Astrocyte (in vitro differentiated cells and primary cell): ENCODE measurements at regions not wholly inside any gene's neighbourhood (a gene's known extent, or its start where the extent isn't known, plus 50 kb on each side); places are given as distances from the start of the nearest gene placed in this dataset.

Source experiments
- CTCF ChIP-seq: IDR thresholded peaks from 2 replicates; pipeline ENCODE4 v1.5.1; 2011; ENCODE audit warnings: low read depth, mild to moderate bottlenecking, inconsistent platforms, low read length, moderate library complexity; ENCODE audit not compliant: insufficient read depth
- EZH2 ChIP-seq: IDR thresholded peaks from 2 replicates; pipeline ENCODE4 v1.6.1; 2012; ENCODE audit warnings: mild to moderate bottlenecking, low read length, inconsistent platforms; ENCODE audit not compliant: insufficient read depth

- no peak for TF ChIP-seq CTCF
- no peak for TF ChIP-seq EZH2
Observed at GRCh38 chr3:124570232-124570631, 160.0 kb upstream of the UMPS start.
